Lung (tissue), 11 donors: ENCODE measurements at regions not wholly inside any gene's neighbourhood (a gene's known extent, or its start where the extent isn't known, plus 50 kb on each side); places are given as distances from the start of the nearest gene placed in this dataset.

Experiments used
- ATAC-seq: fragments of 200-7000 bp; cut with Tn5 transposase; one replicate; pipeline ENCODE4 v1.9.1; 2020; ENCODE audit warnings: moderate number of reproducible peaks; ENCODE audit not compliant: insufficient read depth, low FRiP score
- DNase-seq, 3 donors: peaks; one replicate each; pipeline ENCODE4 v3.0.0-alpha.2; 2013 to 2017
- H3K27ac ChIP-seq, 2 donors: one replicate each; pipeline ENCODE4 v1.5.1; 2013; ENCODE audit warnings: mild to moderate bottlenecking in 2 of 2, moderate library complexity in 2 of 2, control low read depth in 1 of 2, inconsistent platforms in 1 of 2, low read depth in 1 of 2, low read length in 1 of 2
- H3K27me3 ChIP-seq, 3 donors: one replicate each; pipeline ENCODE4 v1.5.1; 2013; ENCODE audit warnings: low read length in 2 of 3; ENCODE audit not compliant: control insufficient read depth in 3 of 3, insufficient read depth in 3 of 3
- H3K36me3 ChIP-seq, 4 donors: one replicate each; pipeline ENCODE4 v1.5.1; 2013; ENCODE audit warnings: low read length in 4 of 4, mild to moderate bottlenecking in 1 of 4, moderate library complexity in 1 of 4; ENCODE audit not compliant: control insufficient read depth in 4 of 4, insufficient read depth in 4 of 4
- H3K4me1 ChIP-seq, 5 donors: one replicate each; pipeline ENCODE4 v1.5.1; 2013; ENCODE audit warnings: low read length in 5 of 5, mild to moderate bottlenecking in 2 of 5, moderate library complexity in 1 of 5; ENCODE audit not compliant: control insufficient read depth in 5 of 5, insufficient read depth in 5 of 5
- H3K4me3 ChIP-seq: one replicate; pipeline ENCODE4 v1.5.1; 2013; ENCODE audit warnings: mild to moderate bottlenecking, control low read depth, moderate library complexity
- H3K9ac ChIP-seq, 2 donors: one replicate each; pipeline ENCODE4 v1.5.1; 2013; ENCODE audit warnings: low read length in 2 of 2, control low read depth in 1 of 2; ENCODE audit not compliant: insufficient read depth in 1 of 2
- H3K9me3 ChIP-seq, 4 donors: one replicate each; pipeline ENCODE4 v1.5.1; 2013; ENCODE audit warnings: low read length in 3 of 4, mild to moderate bottlenecking in 1 of 4, moderate library complexity in 1 of 4; ENCODE audit not compliant: control insufficient read depth in 4 of 4, insufficient read depth in 3 of 4
- WGBS, 2 donors: extraction: QIAGEN DNeasy Blood & Tissue Kit; methylation state at CpG; one replicate each; pipeline ENCODE4 v1.1.7; 2013; 5-methylcytosine and 5-hydroxymethylcytosine counted together
- TF ChIP-seq, protein P1 (sequence below): IDR thresholded peaks from 2 replicates; pipeline ENCODE4 v1.5.1; 2012; ENCODE audit warnings: mild to moderate bottlenecking; ENCODE audit errors: control extremely low read depth, extremely low read depth
- donor health status: control.
- donor health status: control.
- donor health status: Bipolar disorder and iron deficiency.
- donor health status: healthy.
- donor health status: DM: yes; HTN: yes; CAD: no.

DNA sequence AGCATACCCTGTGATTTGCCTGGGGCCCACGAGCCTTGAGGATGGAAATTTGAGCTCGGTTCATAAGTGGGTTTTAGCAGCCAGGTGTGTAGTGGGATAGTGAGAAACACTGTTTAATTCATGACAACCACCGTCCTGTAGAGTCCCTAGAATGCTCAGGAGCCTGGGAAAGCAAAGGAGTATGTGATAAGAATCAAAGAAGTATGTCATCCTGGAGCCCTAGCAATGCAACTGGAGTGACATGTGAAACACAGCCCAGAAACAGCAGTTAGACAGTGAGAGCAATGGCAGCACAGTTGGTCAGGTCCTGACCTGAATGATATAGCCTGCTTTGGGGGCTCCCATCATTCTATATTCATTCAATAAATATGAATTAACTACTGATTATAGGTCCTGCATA lies 161.2 kb upstream of the ECI2 start:
- DNase-seq (no peak), ATAC-seq (no peak)
- no peaks in the 10 kb centered on the region for H3K27me3 ChIP-seq

DNA sequence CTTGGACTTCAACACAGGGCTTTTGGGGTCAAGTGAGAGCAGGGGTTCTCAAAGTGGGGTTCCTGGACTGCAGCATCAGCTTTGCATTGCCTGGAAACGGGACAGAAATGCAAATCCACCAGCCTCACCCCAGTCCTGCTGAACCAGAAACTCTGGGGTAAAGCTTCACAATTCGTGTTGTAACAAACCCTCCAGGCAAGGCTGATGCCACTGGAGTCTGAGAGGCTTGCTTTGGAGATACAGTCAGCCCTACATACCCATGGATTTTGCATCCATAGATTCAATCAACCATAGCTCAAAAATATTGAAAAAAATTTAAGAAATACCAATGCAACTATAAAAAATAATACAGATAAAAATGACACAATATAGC lies 160.4 kb upstream of the ECI2 start:
- Histone ChIP-seq H3K4me3 (no peak overlapping the region), H3K4me1 (no peaks in the 10 kb centered on the region), H3K9ac (no peak overlapping the region), H3K27ac (no peak overlapping the region), H3K36me3 (no peaks in the 10 kb centered on the region), H3K9me3 (peaks cover 0 to 8% (median 0%) of the 10 kb centered on the region in 4 donors), H3K27me3 (no peaks in the 10 kb centered on the region)
- DNase-seq (no peak), ATAC-seq (no peak)
- 71 to 74% methylated on average over 2 of the region's 2 CpGs for WGBS, 2 donors
- TF ChIP-seq, protein P1, sequence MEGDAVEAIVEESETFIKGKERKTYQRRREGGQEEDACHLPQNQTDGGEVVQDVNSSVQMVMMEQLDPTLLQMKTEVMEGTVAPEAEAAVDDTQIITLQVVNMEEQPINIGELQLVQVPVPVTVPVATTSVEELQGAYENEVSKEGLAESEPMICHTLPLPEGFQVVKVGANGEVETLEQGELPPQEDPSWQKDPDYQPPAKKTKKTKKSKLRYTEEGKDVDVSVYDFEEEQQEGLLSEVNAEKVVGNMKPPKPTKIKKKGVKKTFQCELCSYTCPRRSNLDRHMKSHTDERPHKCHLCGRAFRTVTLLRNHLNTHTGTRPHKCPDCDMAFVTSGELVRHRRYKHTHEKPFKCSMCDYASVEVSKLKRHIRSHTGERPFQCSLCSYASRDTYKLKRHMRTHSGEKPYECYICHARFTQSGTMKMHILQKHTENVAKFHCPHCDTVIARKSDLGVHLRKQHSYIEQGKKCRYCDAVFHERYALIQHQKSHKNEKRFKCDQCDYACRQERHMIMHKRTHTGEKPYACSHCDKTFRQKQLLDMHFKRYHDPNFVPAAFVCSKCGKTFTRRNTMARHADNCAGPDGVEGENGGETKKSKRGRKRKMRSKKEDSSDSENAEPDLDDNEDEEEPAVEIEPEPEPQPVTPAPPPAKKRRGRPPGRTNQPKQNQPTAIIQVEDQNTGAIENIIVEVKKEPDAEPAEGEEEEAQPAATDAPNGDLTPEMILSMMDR, result no peak

More for the DNA sequence above, 161.2 kb upstream of the ECI2 start:
- H3K27ac ChIP-seq, result peak overlapping the region in 1 of 2 donors; percentile 9
- H3K9me3 ChIP-seq, result peaks cover 0 to 8% (median 0%) of the 10 kb centered on the region in 4 donors
- WGBS, 2 donors, result 83 to 84% methylated on average over 3 of the region's 3 CpGs
- H3K4me1 ChIP-seq, result no peaks in the 10 kb centered on the region
- no peak overlapping the region for H3K4me3 ChIP-seq
- H3K36me3 ChIP-seq, result no peaks in the 10 kb centered on the region
- H3K9ac ChIP-seq, result no peak overlapping the region
- TF ChIP-seq, protein P1, result no peak

DNA sequence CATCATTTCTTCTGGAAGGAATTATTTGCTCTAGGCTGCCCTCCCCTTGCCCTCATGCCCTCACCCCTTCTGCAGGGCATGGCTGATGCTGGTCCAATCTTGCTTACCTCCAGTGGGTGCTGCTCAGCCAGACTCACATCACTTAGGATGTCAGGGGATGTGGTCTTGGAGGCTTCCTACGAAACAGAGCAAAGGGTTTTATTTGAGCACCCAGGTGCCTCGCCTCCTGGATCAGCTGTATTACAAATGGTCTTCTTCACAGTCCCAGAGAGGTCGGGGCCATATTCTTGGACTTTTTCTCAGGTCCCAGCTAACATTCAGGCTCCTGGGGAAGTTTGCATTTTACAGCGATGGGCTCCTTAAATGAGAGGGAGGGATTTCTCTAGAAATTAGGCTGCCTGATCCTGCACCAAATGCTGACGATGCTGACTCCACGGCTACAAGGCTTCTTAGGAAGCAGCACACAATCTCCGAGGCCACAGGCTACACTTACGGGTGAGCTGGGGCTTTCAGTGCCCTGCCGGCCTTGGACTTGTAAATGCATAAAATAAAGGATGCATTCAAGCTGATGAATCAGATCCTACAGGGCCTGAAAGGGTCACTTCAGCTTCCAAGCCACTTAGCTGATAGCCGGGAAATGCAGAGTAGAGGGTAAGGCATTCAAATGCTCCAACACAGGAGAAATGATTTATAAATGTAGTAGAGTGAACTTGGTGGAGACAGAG lies 159.8 kb upstream of the ECI2 start:
- Histone ChIP-seq H3K4me3 (no peak overlapping the region), H3K9ac (no peak overlapping the region), H3K36me3 (no peaks in the 10 kb centered on the region), H3K9me3 (peaks cover 0 to 8% (median 0%) of the 10 kb centered on the region in 4 donors), H3K27me3 (no peaks in the 10 kb centered on the region), H3K4me1 (no peaks in the 10 kb centered on the region), H3K27ac (no peak overlapping the region)
- TF ChIP-seq, protein P1, result no peak
- WGBS, 2 donors, result 90 to 91% methylated on average over 10 of the region's 10 CpGs
- no peak for ATAC-seq
- no peak for DNase-seq

DNA sequence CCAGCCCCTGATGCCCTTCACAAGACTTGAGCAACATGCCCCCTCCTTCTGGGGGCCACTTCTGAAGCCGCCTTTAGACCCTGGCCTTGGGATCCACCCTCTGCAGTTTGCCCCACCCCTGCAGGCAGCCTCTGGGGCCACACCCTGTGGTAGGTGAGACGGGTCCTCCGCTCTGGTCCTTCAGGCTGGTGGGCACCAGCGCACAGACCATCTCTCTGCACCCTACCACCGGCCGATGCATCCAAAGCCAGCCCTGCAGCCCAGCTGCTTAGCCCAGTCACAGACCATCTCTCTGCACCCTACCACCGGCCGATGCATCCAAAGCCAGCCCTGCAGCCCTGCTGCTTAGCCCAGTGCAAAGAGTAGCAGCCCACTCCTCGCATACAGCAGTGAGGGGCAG lies 159.3 kb upstream of the ECI2 start:
- WGBS, 2 donors, result 93 to 98% methylated on average over 9 of the region's 9 CpGs
- ATAC-seq (no peak), DNase-seq (no peak)
- Histone ChIP-seq H3K27me3 (no peaks in the 10 kb centered on the region), H3K27ac (no peak overlapping the region), H3K4me3 (no peak overlapping the region), H3K9me3 (peaks cover 0 to 8% (median 0%) of the 10 kb centered on the region in 4 donors), H3K36me3 (no peaks in the 10 kb centered on the region), H3K4me1 (no peaks in the 10 kb centered on the region), H3K9ac (no peak overlapping the region)
- TF ChIP-seq, protein P1, result no peak
